H9 (cell line): ENCODE measurements at regions not wholly inside any gene's neighbourhood (a gene's known extent, or its start where the extent isn't known, plus 50 kb on each side); places are given as distances from the start of the nearest gene placed in this dataset.

Source experiments
- DNase-seq: peaks from one replicate; pipeline ENCODE4 v3.0.0-alpha.2; 2017
- H2AFZ ChIP-seq: one replicate; pipeline ENCODE4 v1.6.1; 2013; ENCODE audit warnings: mild to moderate bottlenecking, low read length, control low read depth, moderate library complexity
- H2AK5ac ChIP-seq: 2 replicates; pipeline ENCODE4 v1.6.1; 2013; ENCODE audit warnings: low read length, control low read depth, mixed read lengths; ENCODE audit not compliant: insufficient read length
- H2BK120ac ChIP-seq: one replicate; pipeline ENCODE4 v1.6.1; 2013; ENCODE audit warnings: low read depth, mild to moderate bottlenecking, low read length, control low read depth, inconsistent platforms; ENCODE audit not compliant: poor library complexity, severe bottlenecking
- H2BK12ac ChIP-seq: 2 replicates; pipeline ENCODE4 v1.6.1; 2013; ENCODE audit warnings: low read length, control low read depth, mixed read lengths, low read depth; ENCODE audit not compliant: insufficient read length
- H2BK15ac ChIP-seq: 2 replicates; pipeline ENCODE4 v1.6.1; 2013; ENCODE audit warnings: low read depth, low read length, control low read depth
- H2BK20ac ChIP-seq: one replicate; pipeline ENCODE4 v1.6.1; 2013; ENCODE audit warnings: low read depth, mild to moderate bottlenecking, low read length, control low read depth, inconsistent platforms; ENCODE audit not compliant: poor library complexity, severe bottlenecking
- H2BK5ac ChIP-seq: 2 replicates; pipeline ENCODE4 v1.6.1; 2013; ENCODE audit warnings: low read length, control low read depth, mixed read lengths; ENCODE audit not compliant: insufficient read length
- H3K14ac ChIP-seq: 2 replicates; pipeline ENCODE4 v1.6.1; 2013; ENCODE audit warnings: low read length, control low read depth; ENCODE audit not compliant: insufficient read depth
- H3K18ac ChIP-seq: 2 replicates; pipeline ENCODE4 v1.6.1; 2013; ENCODE audit warnings: low read depth, mild to moderate bottlenecking, mixed read lengths, low read length, control low read depth; ENCODE audit not compliant: insufficient read length
- H3K23ac ChIP-seq: 2 replicates; pipeline ENCODE4 v1.6.1; 2013; ENCODE audit warnings: low read length, control low read depth, mixed read lengths, low read depth; ENCODE audit not compliant: insufficient read length
- H3K23me2 ChIP-seq: 2 replicates; pipeline ENCODE4 v1.6.1; 2013; ENCODE audit warnings: low read depth, mild to moderate bottlenecking, mixed read lengths, low read length, control low read depth; ENCODE audit not compliant: insufficient read length, poor library complexity, severe bottlenecking
- H3K27ac ChIP-seq: 2 replicates; pipeline ENCODE4 v1.5.1; 2013; ENCODE audit warnings: low read length, control low read depth, mixed read lengths, low read depth; ENCODE audit not compliant: insufficient read length
- H3K27me3 ChIP-seq: 2 replicates; pipeline ENCODE4 v1.6.1; 2013; ENCODE audit warnings: low read length, control low read depth, inconsistent platforms; ENCODE audit not compliant: insufficient read depth
- H3K4ac ChIP-seq: 2 replicates; pipeline ENCODE4 v1.6.1; 2013; ENCODE audit warnings: low read depth, mild to moderate bottlenecking, control low read depth, inconsistent platforms, low read length, moderate library complexity
- H3K4me1 ChIP-seq: 2 replicates; pipeline ENCODE4 v1.6.1; 2013; ENCODE audit warnings: low read length, control low read depth, inconsistent platforms; ENCODE audit not compliant: insufficient read depth
- H3K4me2 ChIP-seq: 2 replicates; pipeline ENCODE4 v1.6.1; 2013; ENCODE audit warnings: low read length, control low read depth, mixed read lengths; ENCODE audit not compliant: insufficient read length, insufficient read depth
- H3K56ac ChIP-seq: 2 replicates; pipeline ENCODE4 v1.6.1; 2013; ENCODE audit warnings: low read depth, mild to moderate bottlenecking, mixed read lengths, low read length, control low read depth; ENCODE audit not compliant: insufficient read length
- H3K79me1 ChIP-seq: 2 replicates; pipeline ENCODE4 v1.6.1; 2013; ENCODE audit warnings: low read depth, mild to moderate bottlenecking, moderate library complexity, low read length, control low read depth, inconsistent platforms; ENCODE audit not compliant: insufficient read depth, poor library complexity, severe bottlenecking
- H3K79me2 ChIP-seq: 2 replicates; pipeline ENCODE4 v1.6.1; 2013; ENCODE audit warnings: low read length, control low read depth, inconsistent platforms; ENCODE audit not compliant: insufficient read depth
- H3K9ac ChIP-seq: 2 replicates; pipeline ENCODE4 v1.6.1; 2013; ENCODE audit warnings: low read length, control low read depth, mixed read lengths; ENCODE audit not compliant: insufficient read length; ENCODE audit errors: extremely low read depth
- H3K9me3 ChIP-seq: one replicate; pipeline ENCODE4 v1.6.1; 2013; ENCODE audit warnings: low read depth, low read length, inconsistent platforms; ENCODE audit not compliant: control insufficient read depth
- H3T11ph ChIP-seq: one replicate; pipeline ENCODE4 v1.6.1; 2013; ENCODE audit warnings: mild to moderate bottlenecking, low read length, control low read depth, inconsistent platforms
- H4K20me1 ChIP-seq: one replicate; pipeline ENCODE4 v1.6.1; 2013; ENCODE audit not compliant: control insufficient read depth, insufficient read length, insufficient read depth
- H4K5ac ChIP-seq: 2 replicates; pipeline ENCODE4 v1.6.1; 2013; ENCODE audit warnings: low read depth, mild to moderate bottlenecking, mixed read lengths, low read length, control low read depth; ENCODE audit not compliant: insufficient read length
- H4K8ac ChIP-seq: replicated peaks from 2 replicates; pipeline ENCODE4 v1.6.1; 2013; ENCODE audit warnings: low read length, control low read depth, mixed read lengths, low read depth; ENCODE audit not compliant: insufficient read length
- H4K91ac ChIP-seq: 2 replicates; pipeline ENCODE4 v1.6.1; 2013; ENCODE audit warnings: low read depth, mild to moderate bottlenecking, moderate library complexity, mixed read lengths, low read length, control low read depth; ENCODE audit not compliant: insufficient read length
- H3K27ac Mint-ChIP-seq, 3 experiments: 2 replicates in 2 of 3; 3 replicates in 1 of 3; pipeline ENCODE4 v1.8.0; 2020 to 2021; ENCODE audit warnings: mixed read lengths in 3 of 3, mild to moderate bottlenecking in 1 of 3, moderate library complexity in 1 of 3
- H3K27me3 Mint-ChIP-seq: 2 replicates; pipeline ENCODE4 v1.8.0; 2021; ENCODE audit warnings: low read depth, mild to moderate bottlenecking, moderate library complexity, mixed read lengths
- H3K36me3 Mint-ChIP-seq, 3 experiments: 2 replicates in 2 of 3; 3 replicates in 1 of 3; pipeline ENCODE4 v1.8.0; 2020 to 2021; ENCODE audit warnings: low read depth in 3 of 3, mixed read lengths in 3 of 3; ENCODE audit not compliant: insufficient read depth in 1 of 3
- H3K4me1 Mint-ChIP-seq, 2 experiments: 2 replicates each; pipeline ENCODE4 v1.8.0; 2020; ENCODE audit warnings: mixed read lengths in 2 of 2
- H3K4me3 Mint-ChIP-seq, 2 experiments: 2 replicates in 1 of 2; 3 replicates in 1 of 2; pipeline ENCODE4 v1.8.0; 2020 to 2021; ENCODE audit warnings: mild to moderate bottlenecking in 2 of 2, mixed read lengths in 2 of 2, moderate library complexity in 1 of 2
- H3K9me3 Mint-ChIP-seq, 2 experiments: 2 replicates in 1 of 2; 3 replicates in 1 of 2; pipeline ENCODE4 v1.8.0; 2020; ENCODE audit warnings: mild to moderate bottlenecking in 2 of 2, mixed read lengths in 2 of 2, moderate library complexity in 1 of 2
- WGBS: extraction: QIAGEN DNeasy Blood & Tissue Kit; methylation state at CpG from one replicate; pipeline ENCODE4 v1.1.7; 2013; ENCODE audit warnings: missing lambda C conversion rate, low lambda C conversion rate, mixed read lengths; ENCODE audit not compliant: insufficient read length; ENCODE audit errors: extremely low coverage; 5-methylcytosine and 5-hydroxymethylcytosine counted together
- TF ChIP-seq, protein P1 (sequence below): fragments of 200-600 bp; sonication (generic); conservative IDR thresholded peaks from 3 replicates; pipeline ENCODE4 v1.8.0; 2021; ENCODE audit warnings: antibody characterized with exemption, mild to moderate bottlenecking

DNA sequence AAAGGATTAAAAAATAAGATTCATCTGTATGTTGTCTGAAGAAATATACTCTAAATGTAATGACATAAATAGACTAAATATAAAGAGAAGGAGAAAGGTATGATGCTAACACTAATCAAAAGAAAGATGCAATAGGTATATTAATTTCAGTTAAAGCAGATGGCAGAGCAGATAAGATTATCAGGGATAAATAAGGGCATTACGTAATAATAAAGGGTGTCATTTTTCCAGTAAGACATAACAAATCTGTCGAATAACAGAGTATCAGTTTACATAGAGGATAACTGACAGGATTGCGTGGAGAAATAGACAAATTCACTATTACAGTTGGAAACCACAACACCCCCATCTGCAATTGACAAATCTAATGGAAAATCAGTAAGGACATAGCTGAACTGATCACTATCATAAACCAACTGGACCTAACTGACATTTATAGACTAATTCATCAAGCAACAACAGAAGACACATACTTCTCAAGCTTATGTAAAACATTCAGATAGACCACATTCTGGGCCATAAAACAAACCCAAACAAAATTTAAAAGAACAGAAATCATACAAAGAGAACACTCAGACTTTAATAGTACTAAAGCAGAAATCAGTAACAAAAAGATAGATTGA is 384.1 kb upstream of the COBL start:
- no peak overlapping the region for H3K14ac ChIP-seq
- no peaks in the 10 kb centered on the region for H3K23me2 ChIP-seq
- no peak overlapping the region for H4K91ac ChIP-seq
- H4K20me1 ChIP-seq: no peaks in the 10 kb centered on the region
- no peak overlapping the region for H3K4me3 Mint-ChIP-seq
- H3T11ph ChIP-seq: no peak overlapping the region
- no CpG with 5 or more reads among the region's 3 CpGs for WGBS
- no peak overlapping the region for H2AFZ ChIP-seq
- H3K23ac ChIP-seq: no peak overlapping the region
- H3K4me1 ChIP-seq: no peaks in the 10 kb centered on the region
- no peak overlapping the region for H3K9ac ChIP-seq
- H3K4me1 Mint-ChIP-seq: no peaks in the 10 kb centered on the region
- no peak overlapping the region for H2BK12ac ChIP-seq
- H3K9me3 Mint-ChIP-seq: peaks cover 8% of the 10 kb centered on the region in 2 experiments; a peak in 3 of 5 replicates
- no peak overlapping the region for H3K18ac ChIP-seq
- H3K56ac ChIP-seq: no peak overlapping the region
- H3K9me3 ChIP-seq: no peaks in the 10 kb centered on the region
- no peak overlapping the region for H3K4me2 ChIP-seq
- H2BK15ac ChIP-seq: no peak overlapping the region
- no peak overlapping the region for H2BK20ac ChIP-seq
- no peak overlapping the region for H3K4ac ChIP-seq
- no peak overlapping the region for H3K27ac Mint-ChIP-seq
- no peaks in the 10 kb centered on the region for H3K36me3 Mint-ChIP-seq
- H4K8ac ChIP-seq: no peak overlapping the region
- no peaks in the 10 kb centered on the region for H3K79me2 ChIP-seq
- TF ChIP-seq, protein P1, sequence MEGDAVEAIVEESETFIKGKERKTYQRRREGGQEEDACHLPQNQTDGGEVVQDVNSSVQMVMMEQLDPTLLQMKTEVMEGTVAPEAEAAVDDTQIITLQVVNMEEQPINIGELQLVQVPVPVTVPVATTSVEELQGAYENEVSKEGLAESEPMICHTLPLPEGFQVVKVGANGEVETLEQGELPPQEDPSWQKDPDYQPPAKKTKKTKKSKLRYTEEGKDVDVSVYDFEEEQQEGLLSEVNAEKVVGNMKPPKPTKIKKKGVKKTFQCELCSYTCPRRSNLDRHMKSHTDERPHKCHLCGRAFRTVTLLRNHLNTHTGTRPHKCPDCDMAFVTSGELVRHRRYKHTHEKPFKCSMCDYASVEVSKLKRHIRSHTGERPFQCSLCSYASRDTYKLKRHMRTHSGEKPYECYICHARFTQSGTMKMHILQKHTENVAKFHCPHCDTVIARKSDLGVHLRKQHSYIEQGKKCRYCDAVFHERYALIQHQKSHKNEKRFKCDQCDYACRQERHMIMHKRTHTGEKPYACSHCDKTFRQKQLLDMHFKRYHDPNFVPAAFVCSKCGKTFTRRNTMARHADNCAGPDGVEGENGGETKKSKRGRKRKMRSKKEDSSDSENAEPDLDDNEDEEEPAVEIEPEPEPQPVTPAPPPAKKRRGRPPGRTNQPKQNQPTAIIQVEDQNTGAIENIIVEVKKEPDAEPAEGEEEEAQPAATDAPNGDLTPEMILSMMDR: no peak
- H2AK5ac ChIP-seq: no peak overlapping the region
- H3K79me1 ChIP-seq: no peaks in the 10 kb centered on the region
- H3K27ac ChIP-seq: no peak overlapping the region
- DNase-seq: no peak
- H2BK120ac ChIP-seq: no peak overlapping the region
- H3K27me3 ChIP-seq: no peaks in the 10 kb centered on the region
- no peaks in the 10 kb centered on the region for H3K27me3 Mint-ChIP-seq
- H2BK5ac ChIP-seq: no peak overlapping the region
- H4K5ac ChIP-seq: no peak overlapping the region
